ENCODE measurements at regions not wholly inside any gene's neighbourhood (a gene's known extent, or its start where the extent isn't known, plus 50 kb on each side); places are given as distances from the start of the nearest gene placed in this dataset.

- Histone ChIP-seq H3K4me3 (ENCODE audit: low read length, poor library complexity, severe bottlenecking) (no peak overlapping the region), H3K4me2 (ENCODE audit: low read depth, low read length, poor library complexity, severe bottlenecking) (no peak overlapping the region), H2AFZ (ENCODE audit: low read length) (no peak overlapping the region), H3K9ac (ENCODE audit: low read depth, low read length, poor library complexity, severe bottlenecking) (no peak overlapping the region), H3K79me2 (ENCODE audit: insufficient read depth, low read length) (no peaks in the 10 kb centered on the region), H3K9me2 (replicated peaks; ENCODE audit: low read depth, low read length) (no peaks in the 10 kb centered on the region), H3F3A (ENCODE audit: low read depth) (no peaks in the 10 kb centered on the region), H3K36me3 (ENCODE audit: insufficient read depth, low read length) (no peaks in the 10 kb centered on the region), H3K27me3 (ENCODE audit: insufficient read depth, low read length, poor library complexity, severe bottlenecking) (no peaks in the 10 kb centered on the region), H3K9me3 (ENCODE audit: insufficient read depth, low read depth, low read length) (no peaks in the 10 kb centered on the region; the same call in 1 of the 2 replicates), H4K20me1 (ENCODE audit: insufficient read depth, low read length, poor library complexity, severe bottlenecking) (no peaks in the 10 kb centered on the region), H3K4me1 (ENCODE audit: insufficient read depth, low read length, poor library complexity, severe bottlenecking) (no peaks in the 10 kb centered on the region)
- no peak for TF ChIP-seq EZH2phosphoT487 (IDR thresholded peaks at IDR 0.05; ENCODE audit: borderline replicate concordance)
- no peak for TF ChIP-seq CTCF (conservative IDR thresholded peaks at IDR 0.05; ENCODE audit: low read length)
Observed at GRCh38 chr20:58065508-58066361, 162.7 kb downstream of the ANKRD60 start.

GRCh38 chr20:58064411-58065010 is 163.9 kb downstream of the ANKRD60 start:
- Histone ChIP-seq H4K20me1 (ENCODE audit: insufficient read depth, low read length, poor library complexity, severe bottlenecking) (no peaks in the 10 kb centered on the region), H3K4me2 (ENCODE audit: low read depth, low read length, poor library complexity, severe bottlenecking) (no peak overlapping the region), H3K27me3 (ENCODE audit: insufficient read depth, low read length, poor library complexity, severe bottlenecking) (no peaks in the 10 kb centered on the region), H3K4me3 (ENCODE audit: low read length, poor library complexity, severe bottlenecking) (no peak overlapping the region), H3K36me3 (ENCODE audit: insufficient read depth, low read length) (no peaks in the 10 kb centered on the region), H2AFZ (ENCODE audit: low read length) (no peak overlapping the region), H3K4me1 (ENCODE audit: insufficient read depth, low read length, poor library complexity, severe bottlenecking) (no peaks in the 10 kb centered on the region), H3F3A (ENCODE audit: low read depth) (no peaks in the 10 kb centered on the region), H3K9ac (ENCODE audit: low read depth, low read length, poor library complexity, severe bottlenecking) (no peak overlapping the region), H3K9me3 (ENCODE audit: insufficient read depth, low read depth, low read length) (no peaks in the 10 kb centered on the region; the same call in 1 of the 2 replicates), H3K79me2 (ENCODE audit: insufficient read depth, low read length) (no peaks in the 10 kb centered on the region), H3K9me2 (replicated peaks; ENCODE audit: low read depth, low read length) (no peaks in the 10 kb centered on the region)
- no peak for TF ChIP-seq EZH2phosphoT487 (IDR thresholded peaks at IDR 0.05; ENCODE audit: borderline replicate concordance)
- no peak for TF ChIP-seq CTCF (conservative IDR thresholded peaks at IDR 0.05; ENCODE audit: low read length)

- Histone ChIP-seq H3K27me3 (ENCODE audit: insufficient read depth, low read length, poor library complexity, severe bottlenecking) (no peaks in the 10 kb centered on the region), H2AFZ (ENCODE audit: low read length) (no peak overlapping the region), H3F3A (ENCODE audit: low read depth) (no peaks in the 10 kb centered on the region), H4K20me1 (ENCODE audit: insufficient read depth, low read length, poor library complexity, severe bottlenecking) (no peaks in the 10 kb centered on the region), H3K79me2 (ENCODE audit: insufficient read depth, low read length) (no peaks in the 10 kb centered on the region), H3K9me2 (replicated peaks; ENCODE audit: low read depth, low read length) (no peaks in the 10 kb centered on the region), H3K9me3 (ENCODE audit: insufficient read depth, low read depth, low read length) (no peaks in the 10 kb centered on the region; the same call in 1 of the 2 replicates), H3K4me2 (ENCODE audit: low read depth, low read length, poor library complexity, severe bottlenecking) (no peak overlapping the region), H3K9ac (ENCODE audit: low read depth, low read length, poor library complexity, severe bottlenecking) (no peak overlapping the region), H3K36me3 (ENCODE audit: insufficient read depth, low read length) (no peaks in the 10 kb centered on the region), H3K4me1 (ENCODE audit: insufficient read depth, low read length, poor library complexity, severe bottlenecking) (no peaks in the 10 kb centered on the region), H3K4me3 (ENCODE audit: low read length, poor library complexity, severe bottlenecking) (no peak overlapping the region)
- TF ChIP-seq EZH2phosphoT487 (IDR thresholded peaks at IDR 0.05; ENCODE audit: borderline replicate concordance) (no peak), CTCF (conservative IDR thresholded peaks at IDR 0.05; ENCODE audit: low read length) (no peak)
Observed at GRCh38 chr20:58059260-58059544, 169.3 kb downstream of the ANKRD60 start.
